Hematopoietic multipotent progenitor cell treated with erythropoietin and hydrocortisone succinate and interleukin-3 and kit ligand, for 17 days (in vitro differentiated cells): ENCODE measurements at regions not wholly inside any gene's neighbourhood (a gene's known extent, or its start where the extent isn't known, plus 50 kb on each side); places are given as distances from the start of the nearest gene placed in this dataset.
"Not testable (repeated sequence)": the region's sequence is repeated elsewhere in the genome, so short reads cannot be mapped to it uniquely, and the experiment has no call there.

Experiments
- DNase-seq: peaks from one replicate; pipeline ENCODE4 v3.0.0-alpha.2; 2015; ENCODE audit warnings: low spot score

DNA sequence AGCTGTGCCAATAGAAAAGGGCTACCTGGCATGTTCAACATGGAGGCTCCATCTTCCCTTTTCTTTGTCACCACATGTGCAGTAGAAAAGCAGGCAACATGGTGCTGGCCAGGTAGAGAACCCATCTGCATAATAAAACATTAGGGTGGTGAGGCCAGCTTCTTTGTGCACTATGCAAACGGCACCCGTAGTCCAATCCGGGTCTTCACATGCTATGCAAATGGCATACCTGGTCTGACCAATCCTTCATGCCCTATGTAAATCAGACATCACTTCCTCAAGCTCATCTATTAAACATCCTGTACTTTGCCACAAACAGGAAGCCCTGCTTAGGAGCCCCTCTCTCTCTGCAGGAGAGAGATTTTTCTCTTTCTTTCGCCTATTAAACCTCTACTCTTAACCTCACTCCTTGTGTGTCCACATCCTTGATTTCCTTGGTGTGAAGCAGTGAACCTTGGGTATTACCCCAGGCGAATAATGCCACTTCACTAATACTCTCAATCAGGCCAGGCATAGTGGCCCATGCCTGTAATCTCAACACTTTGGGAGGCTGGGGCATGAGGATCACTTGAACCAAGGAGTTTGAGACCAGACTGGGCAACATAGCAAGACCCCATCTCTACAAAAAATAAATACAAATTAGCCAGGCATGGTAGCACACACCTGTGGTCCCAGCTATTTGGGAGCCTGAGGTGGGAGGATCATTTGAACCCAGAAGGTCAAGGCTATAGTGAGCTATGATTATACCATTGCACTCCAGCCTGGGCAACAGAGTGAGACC lies 111.3 kb upstream of the MRI1 start:
- DNase-seq = no peak

DNA sequence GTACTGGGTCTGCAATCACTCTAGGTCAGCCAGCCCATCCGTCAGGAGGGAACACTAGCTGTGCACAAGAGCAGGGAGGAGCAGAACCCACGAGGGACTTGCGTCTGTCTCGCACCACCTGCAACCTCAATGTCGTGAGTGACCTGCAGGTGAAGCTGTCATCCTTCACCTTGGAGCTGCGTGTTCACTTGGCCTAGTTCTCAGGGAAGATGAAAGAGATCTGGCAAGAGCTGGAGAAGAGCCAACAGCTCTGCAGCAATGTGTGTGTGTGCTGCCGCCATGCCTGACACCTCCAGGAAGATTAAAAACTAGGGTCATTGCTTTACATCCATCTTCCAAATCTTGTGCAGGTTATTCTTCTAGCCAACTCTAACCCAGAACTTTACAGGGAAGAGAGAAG lies 117.6 kb upstream of the MRI1 start:
- no peak for DNase-seq

DNA sequence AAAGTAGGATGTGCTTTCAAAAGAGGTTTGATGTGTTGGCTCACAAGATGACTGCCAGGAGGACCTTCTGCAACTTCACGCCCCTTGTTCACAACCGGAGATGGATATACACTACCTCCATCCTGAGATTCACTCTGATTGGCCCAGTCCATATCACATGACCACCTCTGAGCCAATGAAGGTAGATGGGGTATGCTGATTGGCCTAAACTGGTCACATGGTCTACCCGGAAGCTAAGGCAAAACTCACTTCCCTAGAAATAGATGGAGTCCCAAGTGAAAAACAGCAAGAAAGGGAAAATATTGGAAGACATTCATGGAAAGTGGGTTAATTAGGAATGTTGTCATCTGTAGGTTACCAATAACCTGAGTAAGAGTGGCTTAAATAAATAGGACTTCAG lies 119.7 kb upstream of the MRI1 start:
- peak; percentile 8 for DNase-seq

DNA sequence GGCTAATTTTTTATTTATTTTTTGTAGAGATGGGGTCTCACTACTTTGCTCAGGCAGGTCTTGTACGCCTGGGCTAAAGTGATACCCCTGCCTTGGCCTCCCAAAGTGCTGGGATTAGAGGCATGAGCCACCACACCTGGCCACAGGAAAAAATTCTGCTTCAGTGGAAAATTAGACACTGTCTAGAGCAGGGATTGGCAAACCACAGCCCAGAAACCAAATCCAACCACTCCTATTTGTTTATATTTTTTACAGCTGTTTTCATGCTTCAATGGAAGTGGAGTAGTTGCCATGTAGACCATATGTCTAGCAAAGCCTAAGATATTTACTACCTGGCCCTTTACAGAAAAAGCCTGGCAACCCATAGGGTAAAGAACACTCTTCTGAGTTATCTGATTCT lies 123.7 kb upstream of the MRI1 start:
- DNase-seq = no peak

DNA sequence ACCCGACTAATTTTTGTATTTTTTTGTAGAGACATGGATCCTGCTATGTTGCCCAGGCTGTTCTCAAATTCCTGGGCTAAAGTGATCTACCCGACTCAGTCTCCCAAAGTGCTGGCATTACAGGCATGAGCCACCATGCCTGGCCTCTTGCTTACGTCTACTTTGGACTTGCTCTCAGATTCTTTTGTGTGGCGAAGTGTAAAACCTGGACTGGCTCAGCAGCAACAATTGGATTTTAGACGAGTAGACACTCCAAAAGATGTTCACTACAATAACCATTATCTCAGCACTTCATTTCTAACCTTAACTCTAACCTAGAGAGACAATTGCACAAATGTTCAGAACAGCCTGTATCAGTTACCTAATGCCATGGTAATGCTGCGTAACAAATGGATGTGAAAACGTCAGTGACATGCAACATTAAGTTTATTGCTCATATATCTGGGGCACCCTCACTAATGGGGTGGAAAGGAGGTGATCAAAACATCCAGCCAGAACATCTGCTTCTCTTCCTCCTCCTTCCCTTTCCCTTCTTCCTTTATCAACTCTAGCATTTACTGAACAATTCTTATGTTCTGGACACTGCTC lies 124.9 kb upstream of the MRI1 start:
- no peak for DNase-seq

DNA sequence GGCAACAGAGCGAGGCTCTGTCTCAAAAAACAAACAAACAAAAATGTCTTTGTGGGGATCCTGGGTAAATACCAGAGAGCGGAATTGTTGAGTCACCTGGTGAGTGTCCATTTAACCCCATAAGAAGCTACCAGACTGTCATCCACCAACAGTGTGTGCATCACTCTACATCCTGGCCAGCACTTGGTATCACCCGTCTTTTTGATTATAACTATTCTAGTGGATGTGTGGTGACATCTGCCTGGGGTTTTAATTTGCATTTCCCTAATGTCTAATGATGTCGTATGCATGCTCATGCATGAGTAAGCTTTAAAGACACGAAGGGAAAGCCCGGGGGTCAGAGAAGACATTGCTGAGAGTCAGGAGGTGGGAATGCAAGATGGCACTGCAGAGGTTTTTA lies 126.7 kb upstream of the MRI1 start:
- no peak for DNase-seq

DNA sequence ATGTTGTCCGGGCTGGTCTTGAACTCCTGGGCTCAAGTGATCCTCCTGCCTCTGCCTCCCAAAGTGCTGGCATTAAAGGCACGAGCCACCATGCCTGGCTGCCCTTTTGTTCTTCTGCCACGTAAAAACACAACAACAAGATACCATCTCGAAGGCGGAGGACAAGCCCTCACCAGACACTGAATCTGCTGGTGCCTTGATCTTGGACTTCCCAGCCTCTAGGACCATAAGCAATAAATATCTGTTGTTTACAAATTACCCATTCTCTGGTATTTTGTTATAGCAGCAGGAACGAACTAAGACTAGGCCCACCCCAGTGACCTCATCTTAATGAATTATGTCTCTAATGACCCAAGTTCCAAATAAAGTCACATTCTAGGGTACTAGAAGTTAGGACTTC lies 128.4 kb upstream of the CACNA1A start:
- no peak for DNase-seq

DNA sequence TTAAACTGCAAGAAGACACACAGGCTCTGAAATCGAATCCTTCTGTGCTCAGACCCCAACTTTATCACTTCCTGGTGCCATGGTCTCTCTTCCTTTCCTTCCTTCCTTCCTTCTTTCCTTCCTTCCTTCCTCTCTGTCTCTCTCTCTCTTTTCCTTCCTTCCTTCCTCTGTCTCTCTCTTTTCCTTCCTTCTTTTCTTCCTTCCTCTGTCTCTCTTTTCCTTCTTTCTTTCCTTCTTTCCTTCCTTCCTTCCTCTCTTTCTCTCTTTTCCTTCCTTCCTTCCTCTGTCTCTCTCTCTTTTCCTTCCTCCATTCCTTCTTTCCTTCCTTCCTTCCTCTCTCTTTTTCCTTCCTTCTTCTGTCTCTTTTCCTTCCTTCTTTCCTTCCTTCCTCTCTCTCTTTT lies 127.2 kb upstream of the CACNA1A start:
- DNase-seq = no peak

DNA sequence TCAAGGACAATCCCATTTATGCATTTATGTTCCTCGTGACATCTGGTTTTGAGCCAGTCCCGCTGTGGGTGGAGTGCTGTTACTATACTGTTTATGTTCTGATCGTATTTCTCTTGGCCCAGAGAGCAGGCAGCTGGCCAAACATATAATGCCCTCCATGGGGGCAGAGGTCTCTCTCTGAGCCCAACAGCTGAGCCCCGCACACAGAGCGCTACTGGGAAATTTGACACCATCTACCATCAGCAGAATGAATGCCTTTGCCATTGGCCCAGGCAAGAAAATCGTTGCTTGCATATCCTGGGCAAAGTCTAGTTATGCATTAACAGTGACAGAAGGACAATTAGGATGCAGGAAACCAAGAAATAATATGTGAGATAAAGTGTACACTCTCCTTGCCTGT lies 126.8 kb upstream of the CACNA1A start:
- no peak for DNase-seq

DNA sequence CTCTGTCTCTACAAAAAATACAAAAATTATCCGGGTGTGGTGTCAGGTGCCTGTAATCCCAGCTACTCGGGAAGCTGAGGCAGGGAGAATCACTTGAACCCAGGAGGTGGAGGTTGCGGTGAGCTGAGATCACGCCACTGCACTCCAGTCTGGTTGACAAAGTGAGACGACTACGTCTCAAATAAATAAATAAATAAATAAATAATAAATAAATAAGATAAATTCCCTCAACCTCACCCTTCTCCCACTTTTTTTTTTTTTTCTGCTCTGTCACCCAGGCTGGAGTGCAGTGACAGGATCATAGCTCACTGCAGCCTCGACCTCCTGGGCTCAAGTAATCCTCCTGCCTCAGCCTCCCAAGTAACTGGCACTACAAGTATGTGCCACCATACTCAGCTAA lies 125.9 kb upstream of the CACNA1A start:
- DNase-seq = not testable (repeated sequence)

DNA sequence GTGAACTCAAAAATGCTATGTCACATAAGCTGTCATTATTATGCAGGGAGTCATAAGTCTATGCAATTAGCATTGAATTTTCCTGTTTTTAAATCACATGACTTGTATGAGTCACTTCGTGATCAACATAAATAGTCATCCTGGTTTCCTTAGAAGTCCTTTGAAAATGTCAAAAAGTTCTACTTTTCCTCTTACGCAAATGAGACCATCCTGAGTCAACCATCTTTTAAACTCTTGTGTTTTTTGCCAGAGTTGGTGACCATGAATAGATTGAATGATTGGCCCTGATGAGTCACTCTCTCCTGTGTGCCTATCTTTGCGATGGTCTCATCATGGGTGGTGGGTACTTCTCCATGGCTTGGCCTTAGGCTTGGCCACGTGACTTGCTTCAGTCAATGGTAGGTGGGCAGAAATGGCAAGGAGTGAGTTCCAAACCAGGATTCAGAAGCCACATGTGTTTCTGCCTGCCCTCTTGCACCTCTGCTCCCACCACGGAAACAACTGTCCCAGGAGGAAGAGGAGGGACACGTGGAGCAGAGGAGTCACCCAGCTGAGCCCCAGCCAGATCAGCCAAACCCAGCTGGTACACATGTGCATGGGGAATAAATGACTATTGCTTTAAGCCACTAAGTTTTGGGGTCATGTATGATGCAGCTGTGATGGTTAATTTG lies 123.5 kb upstream of the CACNA1A start:
- DNase-seq = no peak

DNA sequence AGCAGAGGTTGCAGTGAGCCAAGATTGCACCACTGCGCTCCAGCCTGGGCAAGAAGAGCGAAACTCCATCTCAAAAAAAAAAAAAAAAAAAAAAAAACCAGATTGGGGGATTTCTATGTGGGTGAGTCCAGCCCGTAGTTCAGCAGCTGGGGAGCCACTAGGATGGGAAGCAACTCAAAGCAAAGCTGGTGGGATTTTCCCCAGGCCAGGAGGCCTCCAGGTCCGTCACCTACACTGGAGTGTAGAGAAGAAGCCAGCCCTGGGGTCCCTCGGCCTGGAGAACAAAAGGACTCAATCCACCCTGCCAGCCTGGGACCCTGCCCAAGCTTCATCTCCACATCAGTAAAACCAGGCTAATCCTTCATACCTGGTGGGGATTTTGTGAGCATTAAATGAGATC lies 121.3 kb upstream of the CACNA1A start:
- DNase-seq = no peak

DNA sequence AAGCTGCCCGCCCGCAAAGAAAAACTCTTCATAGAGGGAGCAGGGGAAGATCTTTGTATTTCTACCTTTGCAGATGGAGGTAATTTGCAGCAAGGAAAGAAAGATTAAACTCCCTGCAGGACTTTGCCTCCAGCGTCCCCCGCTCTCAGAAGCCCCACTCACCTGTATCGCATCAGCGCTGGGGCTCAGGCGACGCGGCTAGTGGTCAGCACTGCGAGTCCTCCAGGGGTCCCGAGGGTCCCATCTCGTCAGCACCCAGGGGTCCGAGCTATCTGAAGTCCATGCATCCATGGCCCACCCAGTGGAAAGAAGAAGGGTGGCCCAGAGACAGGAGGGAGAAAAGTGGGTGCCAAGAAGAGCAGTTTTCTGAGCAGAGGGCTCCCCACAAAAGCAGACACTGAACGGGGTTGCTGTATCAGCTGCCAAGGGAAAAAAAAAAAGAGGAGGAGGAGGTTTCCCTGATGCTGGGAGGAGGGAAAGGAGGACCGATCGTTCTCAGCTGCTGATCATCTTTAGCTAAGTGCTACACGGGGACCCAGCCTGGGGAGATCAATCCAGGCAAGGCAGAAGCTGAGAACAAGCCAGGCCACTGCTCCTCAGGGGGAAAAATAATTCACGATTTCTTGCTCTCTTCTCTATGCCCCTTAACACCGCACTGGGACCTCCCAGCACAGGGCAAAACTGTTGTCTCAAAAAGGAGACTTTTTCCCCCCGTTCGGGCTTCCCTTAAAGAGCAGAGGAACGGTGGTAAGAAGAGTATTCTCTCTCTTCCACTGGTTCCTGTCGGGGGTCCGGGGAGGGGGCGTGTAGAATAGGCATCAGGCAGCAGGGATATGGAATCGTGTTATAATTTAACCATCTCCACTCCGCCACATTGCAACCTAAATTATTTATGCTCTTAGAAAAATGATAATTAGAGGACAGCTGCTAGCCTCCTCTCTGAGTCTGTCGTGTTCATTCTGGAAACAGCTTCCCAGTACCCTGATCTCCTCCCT lies 117.7 kb upstream of the CACNA1A start:
- no peak for DNase-seq

DNA sequence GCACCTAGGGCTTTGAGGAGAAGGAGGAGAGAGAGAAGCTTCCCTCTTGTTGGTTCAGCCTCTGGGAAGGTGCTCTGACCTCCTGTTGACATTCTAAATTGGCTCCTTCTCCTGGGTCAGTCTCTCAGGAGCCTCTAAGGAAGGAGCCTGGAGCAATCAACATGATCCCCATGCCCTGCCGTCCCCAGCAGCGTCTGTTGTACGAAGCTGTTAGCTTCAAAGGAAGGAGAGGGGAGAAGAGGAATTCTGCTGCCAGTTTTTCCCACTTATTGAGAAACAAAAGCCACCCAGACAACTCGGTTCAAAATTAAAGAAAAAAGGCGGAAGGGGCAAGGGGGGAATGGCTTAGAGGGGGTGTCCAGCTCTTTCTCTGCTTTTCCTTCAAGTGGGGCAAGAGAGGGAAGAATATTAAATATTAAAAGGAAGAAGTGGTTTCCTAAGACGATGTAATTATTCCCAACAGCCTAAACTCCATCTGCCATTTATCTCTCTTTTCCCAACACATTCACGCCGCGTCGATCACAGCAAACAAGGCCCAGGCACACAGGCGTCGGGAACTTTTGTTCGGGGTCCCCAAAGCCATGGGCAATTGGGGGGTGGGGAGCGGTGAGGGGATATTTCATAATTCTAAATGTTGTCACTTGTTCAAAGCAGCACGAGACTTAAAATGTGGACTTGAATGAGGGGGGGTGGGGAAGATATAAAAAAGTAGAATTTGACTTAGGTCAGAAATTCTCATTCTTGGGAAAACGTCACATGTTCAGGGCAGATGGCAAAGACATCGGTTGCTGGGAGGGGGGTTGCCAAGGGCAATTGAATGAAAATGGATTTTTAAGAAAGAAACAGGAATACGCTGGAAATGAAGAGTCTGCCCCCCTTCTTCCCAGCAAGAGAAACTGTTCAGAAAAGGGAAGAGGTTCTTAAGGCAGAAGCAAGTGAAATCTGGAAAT lies 116.8 kb upstream of the CACNA1A start:
- DNase-seq = no peak

DNA sequence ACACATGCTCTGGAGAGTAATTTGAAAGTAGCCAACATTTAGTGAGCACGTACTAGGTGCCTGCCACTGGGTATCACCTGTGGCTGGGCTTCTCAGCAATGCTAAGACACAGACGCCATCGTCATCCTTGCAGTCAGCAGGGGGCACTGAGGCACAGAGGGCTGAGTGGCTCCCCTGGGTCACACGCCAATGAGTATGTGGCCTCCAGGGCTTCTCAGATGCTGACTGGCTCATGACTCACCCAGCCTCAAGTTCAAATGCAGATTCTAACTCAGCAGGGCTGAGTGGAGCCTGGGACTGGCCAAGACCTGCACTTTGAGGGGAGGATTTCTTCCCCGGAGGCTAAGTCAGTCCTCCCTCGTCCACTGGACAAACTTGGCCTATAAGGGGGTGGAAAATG lies 115.1 kb upstream of the CACNA1A start:
- peak; percentile 14 for DNase-seq

DNA sequence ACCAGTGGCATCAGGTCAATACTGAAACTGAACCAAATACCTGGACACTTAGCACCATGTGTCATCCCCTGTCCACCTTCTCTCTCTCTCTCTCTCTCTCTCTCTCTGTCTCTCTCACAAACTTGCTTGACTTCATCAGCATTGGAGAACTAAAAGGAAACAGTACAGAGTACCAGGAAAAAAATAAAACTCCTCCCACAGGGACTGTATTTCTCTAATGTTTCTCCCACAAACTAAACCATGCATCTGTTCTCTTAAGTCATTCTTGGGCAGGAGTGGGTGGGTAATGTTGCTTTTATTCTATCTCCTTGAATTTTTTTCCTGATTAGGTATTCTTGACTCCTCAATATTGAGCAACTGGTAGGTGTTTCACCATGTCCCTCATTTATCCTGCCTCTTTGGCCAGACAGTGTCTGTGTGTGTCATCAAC lies 112.9 kb upstream of the CACNA1A start:
- DNase-seq = no peak

DNA sequence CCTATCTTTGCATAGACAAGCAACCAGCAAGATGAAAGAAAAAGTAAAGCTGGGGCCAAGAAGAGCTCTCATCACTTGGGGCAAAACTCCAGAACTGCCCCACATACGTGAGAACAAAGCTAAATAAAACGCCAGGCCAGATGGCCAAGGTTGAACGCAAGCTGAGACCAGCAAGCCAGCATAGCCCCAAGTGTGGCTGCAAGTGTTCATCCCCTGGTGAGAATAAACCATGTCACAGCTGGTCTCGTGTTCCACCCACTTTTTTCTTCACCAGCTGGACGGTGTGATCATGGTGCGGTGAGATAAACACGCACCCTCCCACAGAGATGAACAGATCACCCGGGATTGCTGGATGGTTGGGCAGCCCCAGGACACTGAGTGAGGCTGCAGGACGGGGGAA lies 109.6 kb upstream of the CACNA1A start:
- no peak for DNase-seq

DNA sequence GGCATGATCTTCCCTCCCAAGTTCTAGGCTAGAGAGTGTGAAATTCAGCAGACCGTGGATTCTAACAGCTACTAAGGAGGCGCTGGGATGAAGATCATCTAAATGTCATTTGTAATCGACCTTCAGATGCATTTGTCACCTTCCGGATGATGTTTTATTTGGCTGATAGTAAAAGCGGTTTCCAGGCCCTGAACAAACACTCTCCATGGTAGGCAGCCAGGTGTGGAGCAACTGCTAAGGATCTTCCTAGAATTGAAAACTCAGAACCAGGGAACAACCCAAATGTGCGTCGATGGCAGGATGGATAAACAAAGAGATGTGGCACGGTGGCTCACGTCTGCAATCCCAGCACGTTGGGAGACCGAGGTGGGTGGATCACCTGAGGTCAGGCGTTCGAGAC lies 107.2 kb upstream of the CACNA1A start:
- DNase-seq = no peak

DNA sequence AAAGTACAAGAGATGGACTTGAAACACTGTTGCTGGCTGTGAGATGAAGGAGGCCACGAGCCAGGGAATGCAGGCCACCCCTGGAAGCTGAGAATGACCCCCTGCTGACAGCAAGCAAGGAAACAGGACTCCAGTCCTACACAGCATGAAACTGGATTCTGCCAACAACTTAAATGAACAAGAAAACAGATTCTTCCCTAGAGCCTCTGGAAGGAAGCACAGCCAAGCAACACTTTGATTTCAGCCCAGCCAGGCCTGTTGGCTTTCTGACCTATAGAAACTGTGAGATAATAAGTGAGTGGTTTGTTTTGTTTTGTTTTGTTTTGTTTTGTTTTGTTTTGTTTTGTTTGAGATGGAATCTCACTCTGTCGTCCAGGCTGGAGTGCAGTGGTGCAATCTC lies 105.3 kb upstream of the CACNA1A start:
- no peak for DNase-seq

DNA sequence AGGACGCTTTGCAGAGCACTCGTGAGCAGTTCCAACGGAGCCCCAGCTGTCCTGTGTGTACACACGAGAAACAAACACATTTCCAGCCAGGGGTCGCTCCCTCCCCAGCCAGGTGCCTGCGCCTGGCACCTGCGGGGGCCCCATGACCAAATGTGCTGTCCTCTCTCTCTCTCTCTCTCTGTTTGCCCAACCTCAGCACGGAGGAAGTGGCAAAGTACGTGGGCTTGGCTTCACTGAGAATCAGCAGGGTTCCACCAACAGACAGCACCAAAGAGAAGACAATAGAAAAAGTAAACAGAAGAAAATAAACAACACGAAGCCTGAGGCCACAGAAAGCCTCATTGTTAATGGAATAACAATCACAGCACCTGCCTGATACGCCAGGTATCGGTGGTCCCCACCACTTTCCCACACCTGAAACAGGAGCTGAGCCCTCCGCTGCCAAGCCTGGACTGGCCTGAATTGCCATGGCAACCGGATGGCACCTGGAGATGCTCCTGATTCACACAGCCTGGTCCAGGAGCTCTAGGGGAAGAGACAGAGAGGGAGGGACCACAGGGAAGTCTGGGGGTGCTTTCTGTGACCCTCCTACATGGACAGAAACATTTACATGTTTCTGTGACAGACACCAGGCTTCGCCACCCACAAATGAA lies 103.9 kb upstream of the CACNA1A start:
- no peak for DNase-seq

DNA sequence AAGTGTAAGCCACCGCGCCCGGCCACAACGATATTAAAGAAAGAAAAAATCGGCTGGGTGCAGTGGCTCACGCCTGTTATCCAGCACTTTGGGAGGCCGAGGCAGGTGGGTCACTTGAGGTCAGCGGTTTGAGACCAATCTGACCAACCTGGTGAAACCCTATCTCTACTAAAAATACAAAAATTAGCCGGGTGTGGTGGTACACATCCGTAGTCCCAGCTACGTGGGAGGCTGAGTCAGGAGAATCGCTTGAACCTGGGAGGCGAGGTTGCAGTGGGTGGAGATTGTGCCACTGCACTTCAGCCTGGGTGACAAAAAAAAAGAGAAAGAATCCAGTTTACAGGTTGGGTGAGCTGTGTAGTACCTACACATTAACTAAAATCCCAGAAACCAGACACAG lies 99.9 kb upstream of the CACNA1A start:
- DNase-seq = no peak
